ENCODE measurements at regions not wholly inside any gene's neighbourhood (a gene's known extent, or its start where the extent isn't known, plus 50 kb on each side); places are given as distances from the start of the nearest gene placed in this dataset.

DNA sequence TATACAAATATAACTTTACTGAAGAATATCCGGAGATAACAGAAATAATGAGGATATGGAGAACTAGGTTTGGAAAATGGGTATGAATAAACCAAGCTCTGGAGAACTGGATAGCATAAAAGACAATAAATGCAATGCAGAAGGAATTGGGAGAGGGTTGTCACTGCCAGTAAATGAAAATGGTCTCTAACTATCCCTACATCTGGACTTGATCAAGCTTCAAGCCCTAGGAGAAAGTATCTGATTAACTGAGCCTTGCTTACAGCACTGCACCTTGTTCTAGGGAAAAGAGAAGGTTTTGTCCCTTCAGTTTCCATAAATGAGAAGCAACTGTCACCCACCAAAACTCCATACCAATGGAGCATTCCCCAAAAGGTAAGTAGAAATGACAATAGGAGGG is 514.6 kb upstream of the ZEB2 start:
- H3K36me3 ChIP-seq: no peaks in the 10 kb centered on the region
- H3K27me3 ChIP-seq: no peaks in the 10 kb centered on the region
- TF ChIP-seq EP300 (IDR thresholded peaks at IDR 0.05) (no peak), POLR2AphosphoS5 (IDR thresholded peaks at IDR 0.05) (no peak), POLR2A (IDR thresholded peaks at IDR 0.05) (no peak)
- TF ChIP-seq, protein P1, sequence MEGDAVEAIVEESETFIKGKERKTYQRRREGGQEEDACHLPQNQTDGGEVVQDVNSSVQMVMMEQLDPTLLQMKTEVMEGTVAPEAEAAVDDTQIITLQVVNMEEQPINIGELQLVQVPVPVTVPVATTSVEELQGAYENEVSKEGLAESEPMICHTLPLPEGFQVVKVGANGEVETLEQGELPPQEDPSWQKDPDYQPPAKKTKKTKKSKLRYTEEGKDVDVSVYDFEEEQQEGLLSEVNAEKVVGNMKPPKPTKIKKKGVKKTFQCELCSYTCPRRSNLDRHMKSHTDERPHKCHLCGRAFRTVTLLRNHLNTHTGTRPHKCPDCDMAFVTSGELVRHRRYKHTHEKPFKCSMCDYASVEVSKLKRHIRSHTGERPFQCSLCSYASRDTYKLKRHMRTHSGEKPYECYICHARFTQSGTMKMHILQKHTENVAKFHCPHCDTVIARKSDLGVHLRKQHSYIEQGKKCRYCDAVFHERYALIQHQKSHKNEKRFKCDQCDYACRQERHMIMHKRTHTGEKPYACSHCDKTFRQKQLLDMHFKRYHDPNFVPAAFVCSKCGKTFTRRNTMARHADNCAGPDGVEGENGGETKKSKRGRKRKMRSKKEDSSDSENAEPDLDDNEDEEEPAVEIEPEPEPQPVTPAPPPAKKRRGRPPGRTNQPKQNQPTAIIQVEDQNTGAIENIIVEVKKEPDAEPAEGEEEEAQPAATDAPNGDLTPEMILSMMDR (IDR thresholded peaks at IDR 0.05): no peak
- DNase-seq (ENCODE audit: low spot score in 2 of 2): no peak
- H3K9me3 ChIP-seq: no peaks in the 10 kb centered on the region
- H3K27ac ChIP-seq: no peak overlapping the region
- H3K4me3 ChIP-seq: no peak overlapping the region
- 90% methylated on average over 1 of the region's 1 CpG for WGBS
- peaks cover 5% of the 10 kb centered on the region for H3K4me1 ChIP-seq

GRCh38 chr2:145033438-145033837 is 513.5 kb upstream of the ZEB2 start:
- Histone ChIP-seq H3K36me3 (no peaks in the 10 kb centered on the region), H3K4me1 (peaks cover 5% of the 10 kb centered on the region), H3K9me3 (no peaks in the 10 kb centered on the region), H3K4me3 (no peak overlapping the region), H3K27me3 (no peaks in the 10 kb centered on the region), H3K27ac (no peak overlapping the region)
- TF ChIP-seq POLR2AphosphoS5 (IDR thresholded peaks at IDR 0.05) (no peak), EP300 (IDR thresholded peaks at IDR 0.05) (no peak), POLR2A (IDR thresholded peaks at IDR 0.05) (no peak)
- TF ChIP-seq, protein P1 (IDR thresholded peaks at IDR 0.05): no peak
- no peak for DNase-seq (ENCODE audit: low spot score in 2 of 2)
- 88% methylated on average over 1 of the region's 1 CpG for WGBS

- Histone ChIP-seq H3K27ac (no peak overlapping the region), H3K9me3 (no peaks in the 10 kb centered on the region), H3K4me1 (no peaks in the 10 kb centered on the region), H3K4me3 (no peak overlapping the region), H3K36me3 (no peaks in the 10 kb centered on the region), H3K27me3 (no peaks in the 10 kb centered on the region)
- WGBS: 83% methylated on average over 2 of the region's 2 CpGs
- TF ChIP-seq EP300 (IDR thresholded peaks at IDR 0.05): no peak
- DNase-seq (ENCODE audit: low spot score in 2 of 2): no peak
These were observed 512.9 kb upstream of the ZEB2 start for GRCh38 chr2:145032791-145033190.

DNA sequence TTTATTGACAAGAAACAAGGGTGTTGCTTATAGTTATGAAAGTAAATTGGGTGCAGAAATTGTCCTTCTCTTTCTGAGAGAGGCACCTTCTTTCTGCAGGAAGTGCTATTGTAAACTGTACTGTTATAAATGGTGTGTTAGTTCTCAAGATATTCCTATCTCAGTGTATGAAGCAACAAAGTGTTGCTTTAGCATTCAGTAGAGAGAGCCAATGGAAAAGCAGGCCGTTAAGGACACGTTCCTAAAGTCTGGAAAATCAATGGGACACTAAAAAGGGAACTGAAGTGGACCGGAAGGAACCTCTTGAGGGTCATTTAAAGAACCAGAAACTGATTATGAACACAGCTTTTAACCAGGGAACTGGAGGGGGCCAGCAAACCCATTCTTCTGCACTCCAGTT is 510.0 kb upstream of the ZEB2 start:
- no peak for DNase-seq (ENCODE audit: low spot score in 2 of 2)
- Histone ChIP-seq H3K27me3 (no peaks in the 10 kb centered on the region), H3K4me1 (no peaks in the 10 kb centered on the region), H3K4me3 (no peak overlapping the region), H3K27ac (no peak overlapping the region), H3K9me3 (no peaks in the 10 kb centered on the region), H3K36me3 (no peaks in the 10 kb centered on the region)
- TF ChIP-seq, protein P1 (IDR thresholded peaks at IDR 0.05): no peak
- TF ChIP-seq EP300 (IDR thresholded peaks at IDR 0.05) (no peak), POLR2AphosphoS5 (IDR thresholded peaks at IDR 0.05) (no peak), POLR2A (IDR thresholded peaks at IDR 0.05) (no peak)
- WGBS: 80% methylated on average over 3 of the region's 3 CpGs

DNA sequence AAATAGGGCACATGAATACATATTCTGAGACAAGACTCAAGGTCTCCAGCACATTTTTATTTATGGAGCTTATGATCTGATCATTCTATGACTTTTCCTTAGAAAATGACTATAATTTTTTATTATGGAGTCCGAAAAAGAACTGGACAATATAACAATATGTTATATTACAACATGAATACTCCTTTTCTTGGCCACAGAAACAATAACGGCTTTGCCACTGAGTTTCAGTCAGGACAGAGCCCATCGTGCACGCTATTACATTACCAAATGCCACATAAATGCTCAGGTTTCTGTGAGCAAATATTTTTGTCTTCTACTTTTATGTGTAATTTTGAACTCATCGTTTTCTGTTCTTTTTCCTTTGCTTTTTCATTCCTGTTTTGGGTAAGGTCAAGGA is 509.2 kb upstream of the ZEB2 start:
- no peaks in the 10 kb centered on the region for H3K4me1 ChIP-seq
- H3K9me3 ChIP-seq: no peaks in the 10 kb centered on the region
- no peak overlapping the region for H3K4me3 ChIP-seq
- H3K36me3 ChIP-seq: no peaks in the 10 kb centered on the region
- no peaks in the 10 kb centered on the region for H3K27me3 ChIP-seq
- no peak overlapping the region for H3K27ac ChIP-seq
- WGBS: 84% methylated on average over 5 of the region's 5 CpGs
- TF ChIP-seq POLR2A (IDR thresholded peaks at IDR 0.05): no peak
- TF ChIP-seq, protein P1 (IDR thresholded peaks at IDR 0.05): no peak
- TF ChIP-seq POLR2AphosphoS5 (IDR thresholded peaks at IDR 0.05): no peak
- no peak for TF ChIP-seq EP300 (IDR thresholded peaks at IDR 0.05)
- no peak for DNase-seq (ENCODE audit: low spot score in 2 of 2)

Data from suprapubic skin (tissue), 4 donors.